ENCODE measurements at regions not wholly inside any gene's neighbourhood (a gene's known extent, or its start where the extent isn't known, plus 50 kb on each side); places are given as distances from the start of the nearest gene placed in this dataset.

GRCh38 chr12:32030676-32031075 lies 71.5 kb downstream of the RESF1 start:
- TF ChIP-seq CTCF (conservative IDR thresholded peaks at IDR 0.05; ENCODE audit: low read depth, low read length): no peak
- TF ChIP-seq EZH2phosphoT487 (IDR thresholded peaks at IDR 0.05; ENCODE audit: borderline replicate concordance, low read length): no peak
- TF ChIP-seq EZH2 (IDR thresholded peaks at IDR 0.05; ENCODE audit: low read length, unreplicated experiment): no peak

Measured in PC-3 (cell line).